LNCaP clone FGC (cell line): ENCODE measurements at regions not wholly inside any gene's neighbourhood (a gene's known extent, or its start where the extent isn't known, plus 50 kb on each side); places are given as distances from the start of the nearest gene placed in this dataset.
A peak's percentile ranks its signal among the peaks of the same experiment; 100 is the strongest.

Experiments used
- DNase-seq: peaks from one replicate; pipeline ENCODE4 v3.0.0-alpha.2; 2011; ENCODE audit warnings: low read depth
- H3K4me3 ChIP-seq: 2 replicates; pipeline ENCODE4 v1.5.1; 2011; ENCODE audit warnings: mild to moderate bottlenecking, low read depth, low read length, control low read depth
- TF ChIP-seq, protein P1 (sequence below): IDR thresholded peaks from 2 replicates; pipeline ENCODE4 v1.5.1; 2012; ENCODE audit warnings: mild to moderate bottlenecking; ENCODE audit not compliant: control insufficient read depth, insufficient read depth; ENCODE audit errors: extremely low read depth

DNA sequence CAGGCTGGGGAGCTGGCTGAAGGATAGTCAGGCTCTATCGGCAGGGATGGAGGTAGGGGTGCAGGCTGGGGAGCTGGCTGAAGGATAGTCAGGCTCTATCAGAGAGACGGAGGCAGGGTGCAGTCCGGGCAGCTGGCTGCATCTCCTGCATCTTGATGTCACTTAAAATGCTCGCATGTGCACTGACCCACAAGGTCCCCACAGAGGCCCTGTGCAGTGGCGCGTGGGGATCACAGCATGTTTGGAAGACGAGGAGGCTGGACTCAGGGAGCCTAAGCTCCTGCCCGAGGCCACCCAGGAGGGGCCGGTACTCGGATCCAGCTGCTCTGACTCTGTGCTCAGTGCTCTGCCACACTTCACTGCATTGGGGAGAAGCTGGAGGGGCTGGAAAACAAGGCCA, 189.0 kb upstream of the HDAC4 start:
- TF ChIP-seq, protein P1, sequence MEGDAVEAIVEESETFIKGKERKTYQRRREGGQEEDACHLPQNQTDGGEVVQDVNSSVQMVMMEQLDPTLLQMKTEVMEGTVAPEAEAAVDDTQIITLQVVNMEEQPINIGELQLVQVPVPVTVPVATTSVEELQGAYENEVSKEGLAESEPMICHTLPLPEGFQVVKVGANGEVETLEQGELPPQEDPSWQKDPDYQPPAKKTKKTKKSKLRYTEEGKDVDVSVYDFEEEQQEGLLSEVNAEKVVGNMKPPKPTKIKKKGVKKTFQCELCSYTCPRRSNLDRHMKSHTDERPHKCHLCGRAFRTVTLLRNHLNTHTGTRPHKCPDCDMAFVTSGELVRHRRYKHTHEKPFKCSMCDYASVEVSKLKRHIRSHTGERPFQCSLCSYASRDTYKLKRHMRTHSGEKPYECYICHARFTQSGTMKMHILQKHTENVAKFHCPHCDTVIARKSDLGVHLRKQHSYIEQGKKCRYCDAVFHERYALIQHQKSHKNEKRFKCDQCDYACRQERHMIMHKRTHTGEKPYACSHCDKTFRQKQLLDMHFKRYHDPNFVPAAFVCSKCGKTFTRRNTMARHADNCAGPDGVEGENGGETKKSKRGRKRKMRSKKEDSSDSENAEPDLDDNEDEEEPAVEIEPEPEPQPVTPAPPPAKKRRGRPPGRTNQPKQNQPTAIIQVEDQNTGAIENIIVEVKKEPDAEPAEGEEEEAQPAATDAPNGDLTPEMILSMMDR = no peak
- no peak overlapping the region for H3K4me3 ChIP-seq
- DNase-seq = no peak

DNA sequence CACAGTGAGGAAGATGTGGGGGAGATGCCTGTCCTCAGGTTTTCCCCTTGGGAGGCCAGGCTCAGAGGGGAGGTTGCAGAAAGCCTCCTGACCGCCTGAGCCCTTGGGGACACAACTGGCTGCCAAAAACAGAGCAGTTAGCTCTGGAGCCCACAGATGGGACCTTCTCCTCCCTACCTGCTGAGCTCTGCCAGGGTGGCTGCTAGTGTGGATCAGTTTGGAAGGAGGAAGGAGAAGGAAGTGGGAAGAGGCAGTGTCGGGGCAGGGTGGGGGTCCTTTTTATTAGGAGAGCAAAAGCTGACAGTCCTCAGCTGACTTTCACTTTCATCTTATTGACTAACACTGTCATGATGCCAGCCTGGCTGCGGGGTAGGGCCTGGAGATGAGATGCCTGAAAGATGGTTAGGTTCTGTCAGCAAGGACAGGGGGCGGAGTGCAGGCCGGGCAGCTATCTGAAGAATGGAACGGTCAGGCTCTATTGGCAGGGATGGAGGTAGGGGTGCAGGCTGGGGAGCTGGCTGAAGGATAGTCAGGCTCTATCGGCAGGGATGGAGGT, 188.5 kb upstream of the HDAC4 start:
- TF ChIP-seq, protein P1 = no peak
- DNase-seq = no peak
- H3K4me3 ChIP-seq = no peak overlapping the region

DNA sequence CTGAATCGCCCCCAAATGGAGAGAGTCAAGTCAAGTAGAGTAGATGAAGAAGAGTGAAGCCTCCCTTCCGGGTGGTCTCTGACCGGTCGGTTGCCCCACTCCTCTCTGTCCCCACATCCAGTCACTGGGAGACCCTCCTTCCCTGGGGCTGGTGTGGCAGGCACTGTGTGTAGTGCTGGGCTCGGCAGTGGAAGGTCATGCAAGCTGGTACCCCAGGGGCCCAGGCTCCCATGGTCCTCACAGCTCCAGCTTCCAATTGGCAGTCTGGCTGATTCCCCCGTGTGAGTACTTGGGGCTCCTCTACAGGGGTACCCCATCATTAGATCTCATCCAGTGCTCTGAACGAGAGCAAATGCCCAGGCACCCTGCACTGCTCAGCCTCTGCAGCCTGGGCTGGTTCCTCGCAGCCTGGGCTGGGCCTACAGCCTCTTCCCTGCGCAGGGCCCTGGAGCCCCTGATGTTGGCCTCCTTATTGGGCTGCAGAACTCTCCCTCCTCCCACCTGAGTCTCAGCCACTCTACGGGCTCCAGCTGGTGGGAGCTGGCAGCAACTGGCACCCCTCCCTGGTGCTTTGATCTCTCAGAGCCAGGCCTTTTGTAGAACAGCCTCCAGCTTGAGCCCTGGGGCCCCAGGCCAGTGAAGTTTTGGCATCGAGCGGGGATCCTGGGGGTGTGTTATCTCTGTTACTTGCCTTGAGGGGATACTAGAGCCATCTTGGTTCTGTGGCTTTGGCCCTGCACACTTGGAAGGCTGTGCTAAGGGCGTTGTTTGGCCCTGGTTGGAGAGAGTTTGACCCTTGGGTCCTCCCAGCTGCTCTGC, 187.8 kb upstream of the HDAC4 start:
- TF ChIP-seq, protein P1 = no peak
- no peak for DNase-seq
- H3K4me3 ChIP-seq = no peak overlapping the region

DNA sequence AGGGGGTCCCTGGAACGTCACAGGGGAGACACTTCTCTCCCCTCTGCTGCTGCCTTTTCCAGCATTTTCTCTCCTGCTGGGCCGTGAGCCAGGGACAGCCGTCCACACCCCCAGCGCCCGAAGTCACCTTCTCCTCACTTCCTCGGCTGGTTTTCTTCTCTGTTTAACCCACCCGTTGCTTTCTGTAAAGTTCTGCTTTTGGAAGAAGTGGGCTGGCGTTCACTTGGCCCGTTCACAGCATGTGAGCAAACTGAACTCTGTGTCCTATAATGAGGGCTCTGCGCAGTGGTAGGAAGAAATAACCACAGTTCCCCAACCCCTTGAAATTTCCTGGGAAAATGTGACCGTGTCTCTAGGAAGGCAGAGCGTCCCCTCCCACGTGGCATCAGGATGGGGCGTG, 187.0 kb upstream of the HDAC4 start:
- H3K4me3 ChIP-seq = no peak overlapping the region
- DNase-seq = no peak
- TF ChIP-seq, protein P1 = no peak

DNA sequence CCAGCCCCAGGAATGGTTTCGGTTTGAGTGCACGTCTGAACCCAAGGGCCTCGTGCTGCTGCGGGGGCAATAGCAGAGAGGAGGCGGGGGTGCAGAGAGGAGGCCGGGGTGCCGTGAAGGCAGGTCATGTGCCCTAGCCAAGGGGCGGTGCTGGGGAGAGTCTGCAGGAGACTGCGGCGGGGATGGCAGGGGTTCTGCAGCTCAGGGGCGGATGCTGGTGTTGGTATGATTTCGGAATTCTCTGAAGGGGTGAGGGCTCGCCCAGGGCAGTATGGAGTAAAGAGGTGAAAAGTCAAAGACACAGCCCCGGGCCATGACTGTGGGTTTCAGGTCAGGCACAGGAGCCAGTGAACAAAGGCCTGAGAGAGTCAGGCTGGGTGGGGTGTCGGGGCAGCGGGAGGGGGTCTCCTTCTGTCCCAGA, 186.5 kb upstream of the HDAC4 start:
- DNase-seq = no peak
- H3K4me3 ChIP-seq = no peak overlapping the region
- TF ChIP-seq, protein P1 = no peak

DNA sequence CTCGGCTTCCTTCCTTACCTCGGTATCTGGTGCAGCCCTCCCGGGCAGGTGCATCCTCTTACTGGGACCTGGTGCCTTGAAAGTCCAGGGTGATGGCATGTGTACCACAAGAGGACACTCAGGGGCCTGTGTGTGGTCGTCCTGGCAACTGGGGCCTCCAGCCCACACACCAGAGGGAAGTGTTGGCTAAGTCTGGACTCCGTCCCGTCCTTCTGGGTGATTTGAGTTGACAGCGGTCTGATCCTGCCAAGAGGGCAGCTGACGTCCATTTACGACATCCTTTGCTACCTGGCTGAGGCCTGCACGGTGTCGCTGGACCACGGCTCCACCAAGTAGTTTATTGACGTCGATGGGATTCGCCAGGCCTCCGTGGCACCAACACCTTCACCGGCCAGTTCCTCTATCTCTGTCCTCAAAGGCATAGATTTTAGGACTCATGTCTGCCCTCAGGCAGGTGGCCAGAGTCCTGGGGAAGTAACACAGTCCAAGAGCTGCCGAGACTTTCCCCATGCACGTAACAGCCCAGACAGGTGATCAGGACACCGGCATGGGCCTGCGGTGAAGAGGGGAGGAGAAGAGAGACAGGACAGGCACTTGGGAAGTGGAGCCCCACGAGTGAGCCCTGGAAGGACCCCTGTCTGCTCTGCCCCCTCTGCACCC, 186.0 kb upstream of the HDAC4 start:
- DNase-seq = peak; percentile 14
- TF ChIP-seq, protein P1 = no peak

More for the DNA sequence above, 186.0 kb upstream of the HDAC4 start:
- H3K4me3 ChIP-seq = no peak overlapping the region
